Activated CD4-positive, CD25-positive, alpha-beta regulatory T cell treated with anti-CD3 and anti-CD28 coated beads, Interleukin-2, amount 50 U/mL, for 72 hours (primary cell): ENCODE measurements at regions not wholly inside any gene's neighbourhood (a gene's known extent, or its start where the extent isn't known, plus 50 kb on each side); places are given as distances from the start of the nearest gene placed in this dataset.

Experiments used
- DNase-seq: peaks from one replicate; pipeline ENCODE4 v3.0.0; 2021

DNA sequence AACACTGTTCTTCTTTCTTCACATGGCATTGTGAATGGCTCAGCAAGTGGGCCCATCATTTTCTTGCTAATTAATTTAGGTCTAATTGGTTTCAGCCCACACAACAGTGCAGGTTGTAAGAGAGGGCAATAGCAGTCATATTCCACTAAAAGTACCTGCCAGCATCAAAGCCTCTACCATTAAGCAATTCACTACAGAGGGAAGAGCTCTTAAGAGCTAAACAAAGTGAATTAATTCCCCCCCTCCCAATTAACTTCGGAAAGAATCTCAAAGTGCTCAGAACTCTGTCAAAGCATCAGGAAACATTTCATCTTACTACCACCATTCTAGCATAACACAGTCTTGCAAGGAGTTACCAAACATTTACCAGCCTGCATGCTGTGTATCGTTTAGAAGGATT, 133.9 kb upstream of the UBASH3B start:
- DNase-seq, result no peak

DNA sequence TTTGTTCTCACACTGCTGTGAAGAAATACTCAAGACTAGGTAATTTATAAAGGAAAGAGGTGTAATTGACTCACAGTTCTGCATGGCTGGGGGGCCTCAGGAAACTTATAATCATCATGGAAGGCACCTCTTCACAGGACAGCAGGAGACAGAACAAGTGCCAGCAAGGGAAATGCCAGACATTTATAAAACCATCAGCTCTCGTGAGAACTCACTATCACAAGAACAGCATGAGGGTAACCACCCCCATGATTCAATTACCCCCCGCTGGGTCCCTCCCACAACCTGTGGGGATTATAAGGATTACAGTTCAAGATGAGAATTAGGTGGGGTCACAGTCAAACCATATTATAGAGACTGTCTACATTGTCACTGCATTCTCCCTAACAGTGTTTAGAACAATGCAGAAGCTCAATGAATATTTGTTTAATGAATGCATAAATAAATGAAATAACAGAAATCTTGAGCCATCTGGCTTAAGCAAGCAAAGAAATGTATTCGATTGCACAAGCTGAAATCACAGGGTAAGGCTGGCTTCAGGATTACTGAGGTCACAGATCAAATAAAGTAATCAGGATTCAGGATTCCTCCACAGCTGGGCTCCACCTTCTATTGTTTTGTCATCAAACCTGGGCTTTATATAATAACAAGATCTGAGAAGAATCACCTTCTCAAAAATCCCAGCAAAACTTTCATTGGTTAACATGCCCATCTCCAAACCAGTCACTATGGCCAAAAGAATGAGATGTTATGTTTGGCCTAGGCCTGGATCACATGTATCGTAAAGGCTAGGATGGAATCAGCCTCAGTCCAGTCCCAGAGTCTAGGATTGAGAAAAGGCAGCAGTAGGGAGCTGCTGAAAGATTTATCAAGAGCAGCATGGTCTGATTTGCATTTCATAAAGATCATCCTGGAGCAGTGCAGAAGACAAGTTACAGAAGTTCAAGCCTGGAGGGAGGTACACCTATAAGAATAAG, 137.8 kb upstream of the UBASH3B start:
- DNase-seq, result no peak

GRCh38 chr11:122516686-122517085, 138.8 kb upstream of the UBASH3B start:
- DNase-seq, result no peak

DNA sequence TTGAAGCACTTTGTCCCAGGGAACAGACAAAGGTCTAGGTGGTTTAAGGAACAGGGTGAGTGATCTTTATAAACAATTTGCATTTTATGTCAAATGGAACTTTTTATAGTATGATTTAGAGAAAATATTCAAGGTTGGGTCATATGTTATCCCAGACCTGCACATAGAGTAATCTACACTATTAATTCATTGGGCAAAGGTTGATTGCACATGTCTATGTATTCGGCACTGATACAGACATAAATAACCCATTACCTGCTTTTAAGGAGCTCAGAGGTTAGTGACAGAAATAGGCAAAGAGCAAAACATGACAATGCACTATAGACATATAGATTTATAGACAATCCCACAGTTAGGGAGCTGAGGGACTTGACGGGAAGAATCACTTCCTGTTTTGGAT, 141.5 kb upstream of the UBASH3B start:
- DNase-seq, result no peak

DNA sequence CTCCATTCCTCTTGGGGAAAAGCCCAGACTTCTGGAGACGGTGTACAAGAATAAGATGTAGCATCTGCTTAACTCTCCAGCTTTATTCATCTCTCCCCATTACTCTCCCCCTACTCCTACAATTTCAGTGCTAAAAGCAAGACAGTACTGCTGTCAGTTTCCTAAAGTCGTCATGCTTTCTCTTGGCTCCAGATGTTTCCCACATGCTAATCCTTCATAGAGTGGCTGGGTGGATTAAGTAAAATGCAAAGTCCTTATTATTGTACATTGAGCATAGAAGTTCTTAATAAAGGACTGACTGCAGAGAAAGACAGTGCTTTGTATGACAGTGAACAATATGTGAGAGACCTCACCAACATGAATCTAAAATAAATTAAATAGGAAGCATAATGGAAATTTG, 142.2 kb upstream of the UBASH3B start:
- no peak for DNase-seq

GRCh38 chr11:122512688-122513087, 142.8 kb upstream of the UBASH3B start:
- no peak for DNase-seq

GRCh38 chr11:122509899-122510298, 145.6 kb upstream of the UBASH3B start:
- no peak for DNase-seq

DNA sequence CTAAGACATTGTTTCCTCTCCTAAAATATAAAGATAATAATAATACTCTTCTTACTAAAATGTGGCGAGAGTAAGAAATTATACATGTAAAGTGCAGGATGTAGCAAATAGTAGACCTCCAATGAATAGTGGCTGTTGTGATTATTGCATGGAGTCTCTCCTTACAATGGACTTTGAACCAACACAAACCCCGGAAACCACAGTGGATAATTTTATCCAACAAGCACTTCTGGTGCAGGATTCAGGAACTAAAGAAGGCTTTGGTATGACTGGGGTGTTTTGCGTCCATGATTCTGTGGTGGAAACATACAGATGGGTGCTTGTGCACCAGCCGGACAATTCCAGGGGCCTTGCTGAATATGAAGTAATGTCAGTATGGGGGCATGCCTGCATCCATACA, 146.4 kb upstream of the UBASH3B start:
- DNase-seq, result no peak

GRCh38 chr11:122505304-122506006, 150.1 kb upstream of the UBASH3B start:
- DNase-seq, result peak; percentile 49

DNA sequence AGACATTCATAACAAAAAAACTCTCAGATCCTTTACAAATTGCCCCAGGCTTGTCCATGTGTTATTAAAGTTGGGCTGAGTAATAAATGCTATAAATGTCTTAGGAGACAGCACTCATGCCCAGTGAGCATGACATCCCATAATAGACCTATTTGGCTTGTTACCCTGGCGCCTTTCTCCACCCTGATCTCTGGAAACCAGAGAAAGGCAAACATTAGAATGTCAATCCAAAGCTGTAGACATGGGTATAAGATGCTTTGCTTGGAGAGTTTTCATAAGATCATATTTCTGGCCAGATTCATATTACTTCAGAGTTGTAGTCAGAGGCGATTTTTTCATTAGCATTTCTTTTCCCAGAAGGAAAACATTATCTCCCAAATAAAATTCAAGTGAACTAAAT, 161.3 kb upstream of the UBASH3B start:
- DNase-seq, result no peak

DNA sequence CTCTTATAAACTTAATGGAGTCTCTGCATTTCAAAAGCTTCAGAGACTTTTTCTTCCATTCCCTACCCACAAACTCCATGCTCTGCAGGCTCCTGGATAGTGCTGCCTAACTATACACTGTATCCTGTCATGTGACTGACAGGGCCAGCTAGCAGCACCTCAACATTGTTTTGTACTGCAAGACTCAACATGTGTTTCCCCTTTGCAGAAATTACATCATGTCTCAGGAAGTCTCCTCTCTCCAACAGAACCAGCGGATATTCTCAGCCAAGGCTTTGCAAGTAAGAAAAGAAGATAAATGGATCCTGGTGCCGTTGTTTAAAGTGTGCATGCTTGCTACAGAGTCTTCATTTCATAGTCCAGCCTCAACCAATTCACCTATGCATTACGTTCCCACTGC, 164.0 kb upstream of the UBASH3B start:
- DNase-seq, result no peak

GRCh38 chr11:122488892-122489706, 166.4 kb upstream of the UBASH3B start:
- no peak for DNase-seq

GRCh38 chr11:122487669-122488068, 167.9 kb upstream of the UBASH3B start:
- no peak for DNase-seq

DNA sequence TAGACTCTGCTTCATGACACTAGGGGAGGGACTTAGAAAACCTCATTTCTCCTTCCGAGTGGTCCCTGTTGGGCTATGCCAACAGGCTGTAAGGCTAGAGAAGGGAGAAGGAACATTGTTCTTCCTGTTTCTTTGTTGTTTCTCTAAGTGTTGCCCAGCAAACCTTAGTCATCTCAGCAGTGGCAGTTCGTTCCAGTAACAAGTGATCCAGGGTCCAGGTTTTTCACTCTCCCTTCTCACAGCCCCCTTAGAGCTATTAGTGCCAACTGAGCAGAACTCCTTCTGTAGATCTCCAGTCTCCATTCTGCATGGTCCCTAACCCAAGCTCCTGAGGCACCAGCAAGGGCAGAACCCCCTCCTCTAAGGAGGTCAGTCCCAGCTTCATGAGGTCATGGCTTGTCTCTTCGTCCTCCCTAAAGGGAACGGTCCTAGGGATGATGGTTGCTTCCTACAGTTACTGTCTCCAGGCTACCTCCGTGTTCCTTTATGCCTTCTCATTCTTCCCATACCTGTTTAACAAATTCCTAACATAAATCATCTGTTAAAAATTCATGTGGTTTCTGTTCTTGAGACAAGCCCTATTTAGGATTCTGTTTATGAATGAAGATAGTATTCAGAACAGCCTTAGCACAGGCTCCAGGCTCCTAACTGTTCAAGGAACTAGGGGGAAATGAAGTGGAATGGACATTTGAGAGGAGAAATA, 168.6 kb upstream of the UBASH3B start:
- no peak for DNase-seq

- DNase-seq, result no peak
Observed at GRCh38 chr11:122478986-122479385, 176.5 kb upstream of the UBASH3B start.

DNA sequence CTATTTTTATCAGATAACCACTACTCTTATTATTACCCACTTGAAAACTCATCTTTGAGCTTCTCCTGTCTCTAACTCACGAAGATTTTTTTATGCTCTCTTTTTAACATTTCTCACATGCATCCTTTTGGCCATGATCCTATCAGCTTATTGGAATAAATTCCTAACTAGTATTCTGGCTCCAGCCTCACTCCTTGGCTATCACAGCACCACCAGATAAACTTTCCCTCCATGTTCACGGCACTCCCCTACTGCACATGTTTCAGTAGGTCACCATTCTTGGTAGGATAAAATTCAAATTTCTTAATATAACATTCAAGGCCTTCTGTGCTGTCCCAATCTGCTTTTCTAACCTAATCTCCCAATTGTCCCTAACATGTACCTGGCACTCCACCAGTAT, 186.6 kb upstream of the UBASH3B start:
- DNase-seq, result no peak

- DNase-seq, result no peak
Observed at GRCh38 chr11:122463530-122463929, 192.0 kb upstream of the UBASH3B start.

- no peak for DNase-seq
Observed at GRCh38 chr11:122459064-122459463, 196.5 kb upstream of the UBASH3B start.

DNA sequence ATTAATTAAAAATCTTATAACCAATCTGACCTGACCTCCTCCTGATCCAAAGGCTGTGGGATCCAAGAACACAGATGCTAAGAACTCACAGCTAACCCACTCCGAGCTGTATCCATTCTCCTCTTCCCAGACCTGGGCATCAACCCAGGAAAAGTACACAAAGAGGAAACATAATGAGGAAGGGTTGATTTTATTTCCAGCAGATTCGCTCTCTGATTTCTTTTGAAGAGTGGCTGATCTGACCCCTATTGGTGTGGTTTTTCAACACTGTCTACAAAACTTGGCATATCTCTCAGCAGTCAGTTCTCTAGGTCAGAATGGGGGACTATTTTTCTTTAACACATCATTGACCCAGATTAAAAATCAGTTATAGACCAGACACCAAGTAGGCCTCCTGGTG, 201.9 kb upstream of the UBASH3B start:
- no peak for DNase-seq

GRCh38 chr11:122451911-122452310, 203.6 kb upstream of the UBASH3B start:
- DNase-seq, result no peak

- no peak for DNase-seq
Observed at GRCh38 chr11:122441666-122442035, 213.9 kb upstream of the UBASH3B start.

- no peak for DNase-seq
Observed at GRCh38 chr11:122440811-122441665, 214.5 kb upstream of the UBASH3B start.
